PC-9 (cell line): ENCODE measurements at regions not wholly inside any gene's neighbourhood (a gene's known extent, or its start where the extent isn't known, plus 50 kb on each side); places are given as distances from the start of the nearest gene placed in this dataset.
"Not testable (repeated sequence)": the region's sequence is repeated elsewhere in the genome, so short reads cannot be mapped to it uniquely, and the experiment has no call there.

Source experiments
- BruUV-seq: library from RNA; stranded (reverse); fragments of 400-500 nt; replicated peaks from 2 replicates; lab custom pipeline; 2021; lab: Mats Ljungman, UMichigan
- CTCF ChIA-PET: fragments of 300-600 bp; sonication (Branson Sonifier 250); formaldehyde crosslinking; loops from one replicate; lab custom pipeline; 2022; ENCODE audit warnings: antibody characterized with exemption; lab: Charles Lee
- POLR2A ChIA-PET: fragments of 300-600 bp; sonication (Branson Sonifier 250); formaldehyde crosslinking; loops from one replicate; lab custom pipeline; 2022; ENCODE audit warnings: antibody characterized with exemption; ENCODE audit not compliant: unreplicated experiment; lab: Charles Lee
- DNase-seq, 2 experiments: peaks; one replicate each; pipeline versions ENCODE4 v3.0.0 to v3.0.0-alpha.2; 2015 to 2022; ENCODE audit warnings: mixed read lengths in 1 of 2
- H2AFZ ChIP-seq: fragments of 200-600 bp; sonication (generic); 2 replicates; pipeline ENCODE4 v1.8.1; 2017; ENCODE audit warnings: antibody characterized with exemption
- H3F3A ChIP-seq: fragments of 200-600 bp; sonication (generic); 2 replicates; pipeline ENCODE4 v1.8.1; 2017; ENCODE audit warnings: antibody characterized with exemption, mild to moderate bottlenecking, low read depth; ENCODE audit not compliant: insufficient read depth
- H3K27ac ChIP-seq: fragments of 200-600 bp; sonication (generic); 2 replicates; pipeline ENCODE4 v1.6.1; 2016; ENCODE audit warnings: mixed run types
- H3K27me3 ChIP-seq: fragments of 200-600 bp; sonication (generic); 2 replicates; pipeline ENCODE4 v1.6.1; 2016; ENCODE audit warnings: low read depth, mixed run types; ENCODE audit not compliant: insufficient read depth
- H3K36me3 ChIP-seq: fragments of 200-600 bp; sonication (generic); 2 replicates; pipeline ENCODE4 v1.6.1; 2016; ENCODE audit warnings: low read depth, mixed run types
- H3K4me1 ChIP-seq: fragments of 200-600 bp; sonication (generic); replicated peaks from 2 replicates; pipeline ENCODE4 v1.6.1; 2016; ENCODE audit warnings: mixed run types; ENCODE audit not compliant: insufficient read depth
- H3K4me2 ChIP-seq: fragments of 200-600 bp; sonication (generic); 2 replicates; pipeline ENCODE4 v1.6.1; 2017; ENCODE audit warnings: mixed run types
- H3K4me3 ChIP-seq: fragments of 200-600 bp; sonication (generic); 2 replicates; pipeline ENCODE4 v1.6.1; 2016; ENCODE audit warnings: mixed run types
- H3K79me2 ChIP-seq: fragments of 200-600 bp; sonication (generic); 2 replicates; pipeline ENCODE4 v1.6.1; 2017; ENCODE audit warnings: low read depth, mixed run types
- H3K9me2 ChIP-seq: fragments of 200-600 bp; sonication (generic); 2 replicates; pipeline ENCODE4 v1.8.1; 2017; ENCODE audit warnings: mild to moderate bottlenecking; ENCODE audit not compliant: insufficient read depth
- H3K9me3 ChIP-seq: fragments of 200-600 bp; sonication (generic); 2 replicates; pipeline ENCODE4 v1.8.1; 2016; ENCODE audit warnings: low read depth; ENCODE audit not compliant: insufficient read depth
- H4K20me1 ChIP-seq: fragments of 200-600 bp; sonication (generic); 2 replicates; pipeline ENCODE4 v1.8.1; 2017; ENCODE audit not compliant: insufficient read depth
- CTCF ChIP-seq: fragments of 200-600 bp; sonication (generic); conservative IDR thresholded peaks from 2 replicates; pipeline ENCODE4 v1.6.1; 2017; ENCODE audit warnings: mixed run types, antibody characterized with exemption, mild to moderate bottlenecking, moderate library complexity
- EZH2 ChIP-seq: fragments of 200-600 bp; sonication (generic); IDR thresholded peaks from 2 replicates; pipeline ENCODE4 v1.8.0; 2017; ENCODE audit warnings: antibody characterized with exemption, low read depth
- intact Hi-C: fragments of 100-400 bp; cut with micrococcal nuclease; formaldehyde crosslinking; loops from one replicate; pipeline ENCODE4 v1.10.0; 2022; ENCODE audit not compliant: unreplicated experiment

GRCh38 chr2:14999114-14999661, 366.7 kb downstream of the LRATD1 start:
- CTCF ChIA-PET, result no interaction called here
- BruUV-seq, result no TSS peak
- no peaks in the 10 kb centered on the region for H3K79me2 ChIP-seq
- no peaks in the 10 kb centered on the region for H3K4me1 ChIP-seq
- no peak overlapping the region for H3K4me3 ChIP-seq
- H3K9me3 ChIP-seq, result no peaks in the 10 kb centered on the region
- no peaks in the 10 kb centered on the region for H3K9me2 ChIP-seq
- H3K27ac ChIP-seq, result no peak overlapping the region
- no peaks in the 10 kb centered on the region for H3F3A ChIP-seq
- no peaks in the 10 kb centered on the region for H4K20me1 ChIP-seq
- TF ChIP-seq EZH2 (no peak), CTCF (no peak)
- DNase-seq, result no peak
- intact Hi-C loops, result no loop called here
- peaks cover 8% of the 10 kb centered on the region; the same call in 1 of the 2 replicates for H3K27me3 ChIP-seq
- POLR2A ChIA-PET, result no interaction called here
- H3K36me3 ChIP-seq, result no peaks in the 10 kb centered on the region
- no peak overlapping the region for H2AFZ ChIP-seq
- no peak overlapping the region for H3K4me2 ChIP-seq

GRCh38 chr2:15002519-15002918, 370.0 kb downstream of the LRATD1 start:
- POLR2A ChIA-PET, H3K79me2 ChIP-seq, H3K4me2 ChIP-seq, DNase-seq, H3K9me3 ChIP-seq, H3K27ac ChIP-seq, H3K9me2 ChIP-seq, H3F3A ChIP-seq, CTCF ChIA-PET, BruUV-seq, H2AFZ ChIP-seq, H3K4me1 ChIP-seq, H3K27me3 ChIP-seq, H4K20me1 ChIP-seq, intact Hi-C loops, H3K4me3 ChIP-seq, H3K36me3 ChIP-seq: not testable (repeated sequence)

GRCh38 chr2:15006667-15007066, 374.1 kb downstream of the LRATD1 start:
- no peaks in the 10 kb centered on the region for H3F3A ChIP-seq
- H4K20me1 ChIP-seq, result no peaks in the 10 kb centered on the region
- no peak overlapping the region for H3K27ac ChIP-seq
- intact Hi-C loops, result no loop called here
- DNase-seq, result no peak
- H3K4me2 ChIP-seq, result no peak overlapping the region
- no peak overlapping the region for H3K4me3 ChIP-seq
- CTCF ChIA-PET, result no interaction called here
- H3K27me3 ChIP-seq, result peaks cover 8% of the 10 kb centered on the region; the same call in 1 of the 2 replicates
- H3K36me3 ChIP-seq, result no peaks in the 10 kb centered on the region
- H2AFZ ChIP-seq, result no peak overlapping the region
- no peaks in the 10 kb centered on the region for H3K79me2 ChIP-seq
- no TSS peak for BruUV-seq
- POLR2A ChIA-PET, result no interaction called here
- TF ChIP-seq CTCF (no peak), EZH2 (no peak)
- no peaks in the 10 kb centered on the region for H3K9me3 ChIP-seq
- no peaks in the 10 kb centered on the region for H3K9me2 ChIP-seq
- H3K4me1 ChIP-seq, result no peaks in the 10 kb centered on the region

GRCh38 chr2:15009681-15010080, 377.2 kb downstream of the LRATD1 start:
- no TSS peak for BruUV-seq
- CTCF ChIA-PET, result no interaction called here

More at GRCh38 chr2:15009681-15010080, 377.2 kb downstream of the LRATD1 start:
- POLR2A ChIA-PET, result no interaction called here
- H3K79me2 ChIP-seq, result no peaks in the 10 kb centered on the region
- H3K4me3 ChIP-seq, result no peak overlapping the region
- H4K20me1 ChIP-seq, result no peaks in the 10 kb centered on the region
- no peaks in the 10 kb centered on the region for H3F3A ChIP-seq
- DNase-seq, result no peak
- H3K27me3 ChIP-seq, result no peaks in the 10 kb centered on the region
- no peak overlapping the region for H2AFZ ChIP-seq
- H3K9me3 ChIP-seq, result no peaks in the 10 kb centered on the region
- no peaks in the 10 kb centered on the region for H3K4me1 ChIP-seq
- H3K4me2 ChIP-seq, result no peak overlapping the region
- TF ChIP-seq CTCF, result no peak
- TF ChIP-seq EZH2, result no peak
- H3K36me3 ChIP-seq, result no peaks in the 10 kb centered on the region
- H3K9me2 ChIP-seq, result no peaks in the 10 kb centered on the region
- no peak overlapping the region for H3K27ac ChIP-seq
- intact Hi-C loops, result no loop called here
